Brain microvascular endothelial cell (primary cell): ENCODE measurements at regions not wholly inside any gene's neighbourhood (a gene's known extent, or its start where the extent isn't known, plus 50 kb on each side); places are given as distances from the start of the nearest gene placed in this dataset.

ENCODE experiments used
- DNase-seq: peaks from one replicate; pipeline ENCODE4 v3.0.0-alpha.2; 2020
- H3K27ac ChIP-seq: fragments of 250-450 bp; sonication (Bioruptor Pico); 2 replicates; pipeline ENCODE4 v1.5.1; 2020; ENCODE audit warnings: mild to moderate bottlenecking, moderate library complexity
- H3K27me3 ChIP-seq: fragments of 250-450 bp; sonication (Bioruptor Pico); replicated peaks from 2 replicates; pipeline ENCODE4 v1.5.1; 2020; ENCODE audit warnings: mild to moderate bottlenecking
- H3K36me3 ChIP-seq: fragments of 250-450 bp; sonication (Bioruptor Pico); replicated peaks from 2 replicates; pipeline ENCODE4 v1.5.1; 2020; ENCODE audit warnings: mild to moderate bottlenecking
- H3K4me3 ChIP-seq: 2 replicates; pipeline ENCODE4 v1.5.1; 2011; ENCODE audit warnings: low read depth, mild to moderate bottlenecking, control low read depth, low read length, moderate library complexity
- in situ Hi-C: cut with HindIII; loops from 2 replicates; pipeline ENCODE4 v1.10.0; 2017; ENCODE audit warnings: low sequenced_read_pairs, low pct_ligation_motif_present
- TF ChIP-seq, protein P1 (sequence below): IDR thresholded peaks from 2 replicates; pipeline ENCODE4 v1.5.1; 2011; ENCODE audit warnings: low read depth, mild to moderate bottlenecking, moderate library complexity, low read length, control low read depth, inconsistent platforms; ENCODE audit errors: missing control alignments

DNA sequence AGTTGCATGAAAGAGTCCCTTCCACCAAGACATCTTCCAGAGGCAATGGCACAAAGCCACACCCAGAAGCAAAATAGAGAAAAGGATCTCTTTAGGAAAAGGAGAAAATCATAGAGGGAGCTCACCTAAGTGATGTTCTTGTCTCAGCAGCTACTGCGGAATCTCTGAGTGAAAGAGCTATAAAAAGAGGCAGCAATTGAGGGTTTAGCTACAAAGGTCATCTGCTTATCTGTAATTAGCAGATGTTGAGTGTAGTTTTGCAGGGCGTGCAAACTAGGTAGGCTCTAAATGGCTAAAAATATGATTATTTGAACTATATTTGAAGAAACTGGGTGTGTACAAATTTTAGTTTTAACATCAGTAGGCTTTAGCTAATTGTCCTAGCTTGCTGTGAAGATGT is 276.0 kb downstream of the HS3ST1 start:
- Histone ChIP-seq H3K27ac (no peak overlapping the region), H3K4me3 (no peak overlapping the region), H3K27me3 (no peaks in the 10 kb centered on the region), H3K36me3 (no peaks in the 10 kb centered on the region)
- TF ChIP-seq, protein P1, sequence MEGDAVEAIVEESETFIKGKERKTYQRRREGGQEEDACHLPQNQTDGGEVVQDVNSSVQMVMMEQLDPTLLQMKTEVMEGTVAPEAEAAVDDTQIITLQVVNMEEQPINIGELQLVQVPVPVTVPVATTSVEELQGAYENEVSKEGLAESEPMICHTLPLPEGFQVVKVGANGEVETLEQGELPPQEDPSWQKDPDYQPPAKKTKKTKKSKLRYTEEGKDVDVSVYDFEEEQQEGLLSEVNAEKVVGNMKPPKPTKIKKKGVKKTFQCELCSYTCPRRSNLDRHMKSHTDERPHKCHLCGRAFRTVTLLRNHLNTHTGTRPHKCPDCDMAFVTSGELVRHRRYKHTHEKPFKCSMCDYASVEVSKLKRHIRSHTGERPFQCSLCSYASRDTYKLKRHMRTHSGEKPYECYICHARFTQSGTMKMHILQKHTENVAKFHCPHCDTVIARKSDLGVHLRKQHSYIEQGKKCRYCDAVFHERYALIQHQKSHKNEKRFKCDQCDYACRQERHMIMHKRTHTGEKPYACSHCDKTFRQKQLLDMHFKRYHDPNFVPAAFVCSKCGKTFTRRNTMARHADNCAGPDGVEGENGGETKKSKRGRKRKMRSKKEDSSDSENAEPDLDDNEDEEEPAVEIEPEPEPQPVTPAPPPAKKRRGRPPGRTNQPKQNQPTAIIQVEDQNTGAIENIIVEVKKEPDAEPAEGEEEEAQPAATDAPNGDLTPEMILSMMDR, result no peak
- no peak for DNase-seq
- in situ Hi-C loops, result no loop called here

DNA sequence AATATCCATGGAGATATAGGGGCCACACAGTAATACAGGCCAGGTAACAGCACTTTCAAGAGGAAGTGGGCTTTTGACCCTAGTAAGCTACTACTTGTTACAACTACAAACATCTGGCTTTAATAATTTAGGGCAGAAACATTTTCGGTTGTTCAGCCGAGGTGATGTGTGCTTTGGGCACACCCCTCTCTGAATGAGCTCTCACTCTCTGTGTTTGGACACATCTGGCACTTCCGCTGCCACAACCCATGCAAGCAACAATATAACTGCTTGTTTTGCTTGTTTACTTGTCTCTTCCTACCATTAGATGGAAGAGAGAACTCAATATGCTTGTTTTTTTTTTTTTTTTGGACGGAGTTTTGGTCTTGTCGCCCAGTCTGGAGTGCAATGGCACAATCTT is 277.2 kb downstream of the HS3ST1 start:
- in situ Hi-C loops, result no loop called here
- DNase-seq, result no peak
- Histone ChIP-seq H3K27ac (no peak overlapping the region), H3K36me3 (no peaks in the 10 kb centered on the region), H3K4me3 (no peak overlapping the region), H3K27me3 (no peaks in the 10 kb centered on the region)
- TF ChIP-seq, protein P1, result no peak

DNA sequence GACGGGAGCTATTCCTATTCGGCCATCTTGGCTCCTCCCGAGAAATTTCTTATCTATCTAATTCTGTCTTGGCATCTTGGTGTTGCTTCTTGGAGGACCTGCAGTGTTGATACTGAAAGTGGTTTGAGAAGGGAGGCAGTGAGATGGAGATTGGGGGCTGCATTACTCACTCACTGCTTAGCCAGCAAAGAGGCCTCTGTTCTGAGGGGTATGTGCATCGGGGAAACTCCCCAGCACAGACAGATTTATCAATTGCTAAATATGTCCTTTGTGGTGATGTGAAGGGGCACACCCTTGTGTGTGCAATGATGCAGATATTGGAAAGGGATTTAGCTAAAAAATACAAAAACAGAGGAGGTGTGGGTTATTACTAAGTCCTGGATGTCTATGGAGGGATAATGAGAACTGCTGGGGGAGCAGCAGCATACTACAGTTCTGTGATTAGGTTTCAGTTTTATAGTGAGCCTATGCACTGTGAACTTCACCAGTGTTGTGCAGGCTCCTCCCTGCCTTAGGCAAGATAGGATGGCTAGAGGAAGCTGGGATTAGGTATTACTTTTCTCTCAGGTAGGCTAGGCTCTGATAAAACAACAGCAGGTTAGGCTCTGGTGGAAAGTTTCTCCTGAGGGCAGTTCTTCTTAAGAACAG is 279.0 kb downstream of the HS3ST1 start:
- TF ChIP-seq, protein P1, result no peak
- in situ Hi-C loops, result no loop called here
- H3K27me3 ChIP-seq, result no peaks in the 10 kb centered on the region
- H3K36me3 ChIP-seq, result no peaks in the 10 kb centered on the region
- H3K27ac ChIP-seq, result no peak overlapping the region
- no peak for DNase-seq
- no peak overlapping the region for H3K4me3 ChIP-seq

DNA sequence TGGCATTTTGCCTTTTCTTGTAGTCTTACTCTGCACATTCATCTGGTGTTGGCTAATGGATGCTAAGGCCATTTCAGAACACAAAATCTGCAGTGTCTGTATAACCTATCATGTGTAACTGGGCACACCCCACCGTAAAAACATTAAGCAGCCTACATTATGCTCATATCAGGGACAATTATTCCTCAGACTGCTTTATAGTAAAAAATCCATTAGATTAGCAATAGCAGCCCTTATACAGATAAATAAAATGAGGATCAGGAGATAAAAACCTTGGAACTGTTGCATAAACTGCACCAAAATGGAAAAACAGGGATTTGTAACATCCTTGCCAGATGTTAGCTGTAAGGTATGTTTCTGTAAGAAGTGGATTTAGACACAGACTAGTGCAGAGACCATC is 288.8 kb downstream of the HS3ST1 start:
- H3K36me3 ChIP-seq, result no peaks in the 10 kb centered on the region
- no peak for DNase-seq
- TF ChIP-seq, protein P1, result no peak
- no peak overlapping the region for H3K27ac ChIP-seq
- no peak overlapping the region for H3K4me3 ChIP-seq
- in situ Hi-C loops, result no loop called here
- no peaks in the 10 kb centered on the region for H3K27me3 ChIP-seq

DNA sequence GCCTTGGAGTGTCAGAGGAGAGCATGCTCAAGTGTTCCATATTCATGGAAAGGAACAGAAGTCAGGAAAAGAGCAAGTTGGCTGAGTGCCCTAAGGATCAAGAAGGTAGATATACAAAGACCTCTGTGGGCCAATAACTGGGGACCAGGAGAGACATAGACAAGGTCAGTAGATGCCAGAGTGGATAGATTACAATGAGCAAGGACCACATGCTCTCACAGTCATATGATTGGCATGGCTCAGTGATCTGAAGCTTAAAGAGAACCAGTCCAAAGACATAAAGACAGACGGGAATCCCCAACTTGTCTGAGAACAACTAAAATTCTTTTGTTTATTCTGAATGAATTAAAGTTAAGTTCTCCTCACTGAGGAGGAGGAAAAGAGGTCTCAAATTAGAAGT is 289.7 kb downstream of the HS3ST1 start:
- Histone ChIP-seq H3K27ac (no peak overlapping the region), H3K4me3 (no peak overlapping the region), H3K27me3 (no peaks in the 10 kb centered on the region), H3K36me3 (no peaks in the 10 kb centered on the region)
- TF ChIP-seq, protein P1, result no peak
- DNase-seq, result no peak
- in situ Hi-C loops, result no loop called here

DNA sequence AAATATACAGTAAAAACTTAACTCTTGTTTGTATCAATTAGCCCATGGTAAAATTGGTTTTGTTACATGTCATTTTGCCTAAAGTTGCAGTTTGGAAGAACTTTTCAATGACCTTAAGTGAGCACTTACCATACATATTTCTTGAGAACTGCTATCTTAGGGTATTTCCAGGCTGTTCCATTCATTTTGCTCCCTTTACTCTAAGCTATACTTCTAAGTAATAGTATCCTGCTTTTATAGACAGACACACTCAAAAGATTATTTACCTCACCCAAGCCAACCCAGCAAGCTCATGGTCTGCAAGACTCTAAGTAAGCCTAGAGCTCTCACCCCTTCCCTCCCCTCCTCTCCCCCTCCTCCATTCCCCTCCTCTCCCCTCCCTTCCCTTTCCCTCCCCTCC is 294.0 kb downstream of the HS3ST1 start:
- TF ChIP-seq, protein P1, result no peak
- Histone ChIP-seq H3K4me3 (no peak overlapping the region), H3K27me3 (no peaks in the 10 kb centered on the region), H3K36me3 (no peaks in the 10 kb centered on the region), H3K27ac (no peak overlapping the region)
- DNase-seq, result no peak
- in situ Hi-C loops, result no loop called here
